HCT116 (cell line): ENCODE measurements at regions not wholly inside any gene's neighbourhood (a gene's known extent, or its start where the extent isn't known, plus 50 kb on each side); places are given as distances from the start of the nearest gene placed in this dataset.

Experiments used
- ATAC-seq: fragments of 200-7000 bp; cut with Tn5 transposase; 2 replicates; pipeline ENCODE4 v1.9.1; 2020; ENCODE audit warnings: mild to moderate bottlenecking, moderate library complexity
- BruUV-seq: library from RNA; stranded (reverse); fragments of 400-500 nt; replicated peaks from 2 replicates; lab custom pipeline; 2021; lab: Mats Ljungman, UMichigan
- CTCF ChIA-PET: fragments of 300-600 bp; sonication (Branson Sonifier 250); formaldehyde crosslinking; loops from one replicate; lab custom pipeline; 2021; ENCODE audit warnings: antibody characterized with exemption; lab: Charles Lee
- POLR2A ChIA-PET: fragments of 300-600, 350-600 bp; sonication (Branson Sonifier 250); formaldehyde crosslinking; loops from one replicate; lab custom pipeline; 2021; ENCODE audit warnings: antibody characterized with exemption; lab: Charles Lee
- RAD21 ChIA-PET, 2 experiments: fragments of 300-600 bp; sonication (Branson Sonifier 250); formaldehyde crosslinking; loops; one replicate each; lab custom pipeline; 2023; ENCODE audit warnings: low total read pairs in 2 of 2; ENCODE audit not compliant: uncharacterized antibody in 2 of 2, unreplicated experiment in 2 of 2, low non-redundant PET in 1 of 2; lab: Charles Lee
- DNase-seq: peaks from one replicate; pipeline ENCODE4 v3.0.0-alpha.2; 2010; ENCODE audit warnings: low read depth, low spot score
- H2AFZ ChIP-seq: fragments of 200-600 bp; shearing (Covaris generic), sonication (generic); 2 replicates; pipeline ENCODE4 v1.6.1; 2017; ENCODE audit warnings: low read depth, mixed run types, mixed read lengths, antibody characterized with exemption, low read length; ENCODE audit not compliant: poor library complexity, severe bottlenecking
- H3K27ac ChIP-seq: 2 replicates; pipeline ENCODE4 v1.5.1; 2012; ENCODE audit warnings: low read depth, low read length
- H3K27me3 ChIP-seq: fragments of 200-600 bp; sonication (generic); 2 replicates; pipeline ENCODE4 v1.6.1; 2016; ENCODE audit warnings: mixed run types, low read length, mixed read lengths; ENCODE audit not compliant: insufficient read depth
- H3K36me3 ChIP-seq, 2 experiments: fragments of 200-500 bp in 1 of 2; fragments of 200-600 bp in 1 of 2; sonication (Bioruptor generic) in 1 of 2; sonication (generic) in 1 of 2; 2 replicates each; pipeline versions ENCODE4 v1.5.1 to v1.6.1; 2014 to 2016; ENCODE audit warnings: low read length in 2 of 2, inconsistent platforms in 1 of 2, mixed read lengths in 1 of 2, mixed run types in 1 of 2; ENCODE audit not compliant: insufficient read depth in 2 of 2, control insufficient read depth in 1 of 2
- H3K4me1 ChIP-seq, 2 experiments: fragments of 200-600 bp in 1 of 2; sonication (generic) in 1 of 2; 2 replicates each; pipeline versions ENCODE4 v1.5.1 to v1.6.1; 2012 to 2017; ENCODE audit warnings: low read length in 2 of 2, inconsistent platforms in 1 of 2, mild to moderate bottlenecking in 1 of 2, mixed read lengths in 1 of 2, mixed run types in 1 of 2, moderate library complexity in 1 of 2; ENCODE audit not compliant: insufficient read depth in 2 of 2, control insufficient read depth in 1 of 2
- H3K4me2 ChIP-seq: fragments of 200-600 bp; sonication (generic); 2 replicates; pipeline ENCODE4 v1.6.1; 2017; ENCODE audit warnings: mixed run types, low read length, mixed read lengths
- H3K4me3 ChIP-seq, 2 experiments: fragments of 200-600 bp in 1 of 2; sonication (generic) in 1 of 2; replicated peaks in 1 of 2; 2 replicates each; pipeline ENCODE4 v1.5.1; 2011 to 2016; ENCODE audit warnings: low read length in 2 of 2, control low read depth in 1 of 2, low read depth in 1 of 2, mild to moderate bottlenecking in 1 of 2, mixed read lengths in 1 of 2, mixed run types in 1 of 2
- H3K79me2 ChIP-seq: fragments of 200-600 bp; sonication (generic); 2 replicates; pipeline ENCODE4 v1.6.1; 2017; ENCODE audit warnings: mild to moderate bottlenecking, mixed run types, low read length, moderate library complexity, mixed read lengths; ENCODE audit not compliant: insufficient read depth
- H3K9ac ChIP-seq: fragments of 200-600 bp; sonication (generic); 2 replicates; pipeline ENCODE4 v1.6.1; 2016; ENCODE audit warnings: low read length, mixed read lengths
- H3K9me2 ChIP-seq: fragments of 200-600 bp; sonication (generic), shearing (Covaris generic); 2 replicates; pipeline ENCODE4 v1.6.1; 2017; ENCODE audit warnings: mixed run types, mild to moderate bottlenecking, moderate library complexity; ENCODE audit not compliant: insufficient read depth
- H3K9me3 ChIP-seq, 2 experiments: fragments of 200-500 bp in 1 of 2; fragments of 200-600 bp in 1 of 2; sonication (Bioruptor generic) in 1 of 2; sonication (generic) in 1 of 2; 2 replicates each; pipeline ENCODE4 v1.6.1; 2014 to 2017; ENCODE audit warnings: low read length in 2 of 2, mixed read lengths in 2 of 2, inconsistent platforms in 1 of 2, low read depth in 1 of 2, mild to moderate bottlenecking in 1 of 2, mixed run types in 1 of 2, moderate library complexity in 1 of 2; ENCODE audit not compliant: control insufficient read depth in 1 of 2, insufficient read depth in 1 of 2
- H4K20me1 ChIP-seq: fragments of 200-600 bp; sonication (generic), shearing (Covaris generic); 2 replicates; pipeline ENCODE4 v1.6.1; 2017; ENCODE audit warnings: mixed run types, mild to moderate bottlenecking, moderate library complexity; ENCODE audit not compliant: insufficient read depth
- CBX3 ChIP-seq: IDR thresholded peaks from 2 replicates; pipeline ENCODE4 v1.6.1; 2012; ENCODE audit warnings: low read depth
- CEBPB ChIP-seq: IDR thresholded peaks from 2 replicates; pipeline ENCODE4 v1.6.1; 2012; ENCODE audit warnings: low read depth
- EGR1 ChIP-seq: IDR thresholded peaks from 2 replicates; pipeline ENCODE4 v1.6.1; 2012; ENCODE audit warnings: low read depth
- ELF1 ChIP-seq: IDR thresholded peaks from 2 replicates; pipeline ENCODE4 v1.6.1; 2012; ENCODE audit warnings: low read depth, borderline replicate concordance
- EZH2 ChIP-seq: fragments of 200-600 bp; sonication (generic); IDR thresholded peaks from 2 replicates; pipeline ENCODE4 v1.6.1; 2017; ENCODE audit warnings: antibody characterized with exemption, mixed run types
- FOSL1 ChIP-seq: IDR thresholded peaks from 2 replicates; pipeline ENCODE4 v1.6.1; 2012; ENCODE audit warnings: low read depth
- JUND ChIP-seq: IDR thresholded peaks from 2 replicates; pipeline ENCODE4 v1.6.1; 2012
- POLR2AphosphoS5 ChIP-seq: IDR thresholded peaks from 2 replicates; pipeline ENCODE4 v1.6.1; 2011; ENCODE audit warnings: mild to moderate bottlenecking, low read depth, low read length, moderate library complexity
- RAD21 ChIP-seq: IDR thresholded peaks from 2 replicates; pipeline ENCODE4 v1.6.1; 2012; ENCODE audit warnings: low read depth, mild to moderate bottlenecking
- SIN3A ChIP-seq: IDR thresholded peaks from 2 replicates; pipeline ENCODE4 v1.6.1; 2012; ENCODE audit warnings: low read depth
- SRF ChIP-seq: IDR thresholded peaks from 2 replicates; pipeline ENCODE4 v1.6.1; 2012; ENCODE audit warnings: low read depth
- TCF7L2 ChIP-seq: IDR thresholded peaks from 2 replicates; pipeline ENCODE4 v1.7.0; 2011; ENCODE audit warnings: borderline replicate concordance, inconsistent platforms; ENCODE audit not compliant: insufficient read depth, insufficient read length; ENCODE audit errors: extremely low read depth
- YY1 ChIP-seq: IDR thresholded peaks from 2 replicates; pipeline ENCODE4 v1.6.1; 2011; ENCODE audit warnings: low read length, low read depth, moderate library complexity, mild to moderate bottlenecking; ENCODE audit not compliant: insufficient replicate concordance; ENCODE audit errors: extremely low read depth
- ZFX ChIP-seq: fragments of 450-650 bp; IDR thresholded peaks from 2 replicates; pipeline ENCODE4 v1.6.1; 2017
- intact Hi-C: fragments of 100-400 bp; cut with micrococcal nuclease; formaldehyde crosslinking; loops from 2 replicates; pipeline ENCODE4 v1.10.0; 2022
- TF ChIP-seq, protein P1 (sequence below), 3 experiments: fragments of 200-600 bp in 1 of 3; sonication (generic) in 1 of 3; IDR thresholded peaks in 2 of 3; conservative IDR thresholded peaks in 1 of 3; 2 replicates each; pipeline ENCODE4 v1.5.1; 2012 to 2017; ENCODE audit warnings: low read depth in 2 of 3, low read length in 2 of 3, antibody characterized with exemption in 1 of 3, borderline replicate concordance in 1 of 3, control low read depth in 1 of 3, mild to moderate bottlenecking in 1 of 3, mixed read lengths in 1 of 3, mixed run types in 1 of 3, moderate library complexity in 1 of 3; ENCODE audit not compliant: insufficient read depth in 1 of 3
- TF ChIP-seq, protein P2 (sequence below): IDR thresholded peaks from 2 replicates; pipeline ENCODE4 v1.6.1; 2012

- Histone ChIP-seq H2AFZ (no peak overlapping the region), H3K4me3 (no peak overlapping the region), H3K36me3 (no peaks in the 10 kb centered on the region), H3K4me2 (no peak overlapping the region), H3K9me2 (no peaks in the 10 kb centered on the region), H3K9ac (no peak overlapping the region), H3K4me1 (no peaks in the 10 kb centered on the region), H3K27ac (no peak overlapping the region), H3K27me3 (no peaks in the 10 kb centered on the region), H3K9me3 (peaks cover 0 to 25% of the 10 kb centered on the region in 2 experiments; a peak in 2 of 4 replicates), H3K79me2 (no peaks in the 10 kb centered on the region), H4K20me1 (no peaks in the 10 kb centered on the region)
- RAD21 ChIA-PET, result no interaction called here
- ATAC-seq, result no peak
- no TSS peak for BruUV-seq
- intact Hi-C loops, result no loop called here
- CTCF ChIA-PET, result no interaction called here
- TF ChIP-seq, protein P1, sequence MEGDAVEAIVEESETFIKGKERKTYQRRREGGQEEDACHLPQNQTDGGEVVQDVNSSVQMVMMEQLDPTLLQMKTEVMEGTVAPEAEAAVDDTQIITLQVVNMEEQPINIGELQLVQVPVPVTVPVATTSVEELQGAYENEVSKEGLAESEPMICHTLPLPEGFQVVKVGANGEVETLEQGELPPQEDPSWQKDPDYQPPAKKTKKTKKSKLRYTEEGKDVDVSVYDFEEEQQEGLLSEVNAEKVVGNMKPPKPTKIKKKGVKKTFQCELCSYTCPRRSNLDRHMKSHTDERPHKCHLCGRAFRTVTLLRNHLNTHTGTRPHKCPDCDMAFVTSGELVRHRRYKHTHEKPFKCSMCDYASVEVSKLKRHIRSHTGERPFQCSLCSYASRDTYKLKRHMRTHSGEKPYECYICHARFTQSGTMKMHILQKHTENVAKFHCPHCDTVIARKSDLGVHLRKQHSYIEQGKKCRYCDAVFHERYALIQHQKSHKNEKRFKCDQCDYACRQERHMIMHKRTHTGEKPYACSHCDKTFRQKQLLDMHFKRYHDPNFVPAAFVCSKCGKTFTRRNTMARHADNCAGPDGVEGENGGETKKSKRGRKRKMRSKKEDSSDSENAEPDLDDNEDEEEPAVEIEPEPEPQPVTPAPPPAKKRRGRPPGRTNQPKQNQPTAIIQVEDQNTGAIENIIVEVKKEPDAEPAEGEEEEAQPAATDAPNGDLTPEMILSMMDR (IDR thresholded peaks at IDR 0.05 in 2 of 3, conservative IDR thresholded peaks at IDR 0.05 in 1 of 3; ENCODE audit: borderline replicate concordance in 1 of 3, insufficient read depth in 1 of 3, low read depth in 2 of 3, low read length in 2 of 3), result no peak
- TF ChIP-seq ZFX (no peak), SIN3A (no peak), CBX3 (no peak)
- DNase-seq, result no peak
- POLR2A ChIA-PET, result no interaction called here
Observed at GRCh38 chr4:44988011-44988410, 261.7 kb upstream of the GNPDA2 start.

DNA sequence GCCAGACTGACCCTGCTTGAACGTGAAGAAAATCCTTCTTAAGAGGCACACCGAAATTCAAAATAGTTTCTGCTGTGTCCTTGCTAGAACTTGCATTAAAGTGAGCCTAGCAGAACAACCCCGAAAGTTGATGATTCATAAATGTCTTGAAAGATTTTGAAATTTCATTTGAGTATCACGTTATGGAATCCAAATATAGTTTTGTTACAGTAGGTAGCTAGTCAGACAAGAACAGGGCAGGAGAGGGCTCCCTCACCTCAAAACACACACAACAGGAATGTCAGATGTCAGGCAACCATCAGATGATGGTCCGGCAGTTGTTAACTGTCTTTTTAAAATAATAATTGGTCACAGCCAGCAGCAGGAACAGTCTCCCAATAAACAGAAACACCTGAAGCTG lies 259.6 kb upstream of the GNPDA2 start:
- Histone ChIP-seq H3K9me3 (peaks cover 0 to 22% of the 10 kb centered on the region in 2 experiments; a peak in 2 of 4 replicates), H3K36me3 (no peaks in the 10 kb centered on the region), H3K9me2 (no peaks in the 10 kb centered on the region), H3K4me1 (no peaks in the 10 kb centered on the region), H3K4me3 (no peak overlapping the region), H3K27ac (no peak overlapping the region), H3K79me2 (no peaks in the 10 kb centered on the region), H2AFZ (no peak overlapping the region), H3K4me2 (no peak overlapping the region), H3K27me3 (no peaks in the 10 kb centered on the region), H3K9ac (no peak overlapping the region), H4K20me1 (no peaks in the 10 kb centered on the region)
- BruUV-seq, result no TSS peak
- CTCF ChIA-PET, result no interaction called here
- POLR2A ChIA-PET, result no interaction called here
- DNase-seq (no peak), ATAC-seq (no peak)
- RAD21 ChIA-PET, result no interaction called here
- TF ChIP-seq RAD21 (no peak), POLR2AphosphoS5 (no peak), TCF7L2 (no peak), EGR1 (no peak), EZH2 (no peak), YY1 (no peak), CEBPB (no peak), JUND (no peak), SRF (no peak), FOSL1 (no peak), ELF1 (no peak), SIN3A (no peak)
- TF ChIP-seq, protein P2, sequence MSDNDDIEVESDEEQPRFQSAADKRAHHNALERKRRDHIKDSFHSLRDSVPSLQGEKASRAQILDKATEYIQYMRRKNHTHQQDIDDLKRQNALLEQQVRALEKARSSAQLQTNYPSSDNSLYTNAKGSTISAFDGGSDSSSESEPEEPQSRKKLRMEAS, result no peak
- intact Hi-C loops, result no loop called here
